ENCODE measurements at regions not wholly inside any gene's neighbourhood (a gene's known extent, or its start where the extent isn't known, plus 50 kb on each side); places are given as distances from the start of the nearest gene placed in this dataset.

GRCh38 chr22:46054091-46055073, 77.4 kb upstream of the WNT7B start:
- DNase-seq: peak; percentile 90

DNA sequence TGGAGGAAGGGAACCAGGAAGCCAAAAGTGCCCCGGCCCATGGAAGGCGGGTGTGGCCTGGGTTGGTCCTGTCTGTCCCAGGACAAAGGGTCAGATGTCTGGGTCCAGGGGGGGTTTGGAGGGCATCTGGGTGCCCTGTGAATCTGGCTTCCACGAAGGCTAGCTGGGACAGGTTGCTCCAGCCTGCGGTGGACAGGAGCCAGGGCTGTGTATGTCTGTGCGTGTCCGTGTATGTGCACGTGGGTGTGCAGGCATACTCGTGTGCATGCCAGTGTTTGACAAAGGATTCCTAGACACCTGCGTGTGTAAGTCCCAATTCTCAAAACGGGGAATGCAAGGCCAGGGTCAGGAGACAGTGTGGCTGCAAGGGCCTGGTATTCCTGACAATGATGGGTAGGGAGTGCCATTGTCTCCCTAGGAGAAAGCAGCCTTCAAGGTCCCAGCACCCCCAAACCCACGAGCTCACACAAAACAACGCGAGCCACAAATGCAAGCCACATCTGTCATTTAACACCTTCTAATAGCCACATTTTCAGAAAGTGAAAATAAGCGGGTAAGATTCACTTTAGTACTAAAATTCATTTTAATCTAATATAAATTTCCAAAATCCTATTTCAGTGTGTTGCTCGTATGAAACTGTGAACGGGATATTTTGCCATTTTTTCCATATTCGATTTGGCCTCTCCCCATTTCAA, 78.4 kb upstream of the WNT7B start:
- no peak for DNase-seq

- peak; percentile 40 for DNase-seq
Measured at GRCh38 chr22:46055911-46056545, 79.1 kb upstream of the WNT7B start.

- peak; percentile 15 for DNase-seq
Measured at GRCh38 chr22:46056546-46057245, 79.7 kb upstream of the WNT7B start.

DNA sequence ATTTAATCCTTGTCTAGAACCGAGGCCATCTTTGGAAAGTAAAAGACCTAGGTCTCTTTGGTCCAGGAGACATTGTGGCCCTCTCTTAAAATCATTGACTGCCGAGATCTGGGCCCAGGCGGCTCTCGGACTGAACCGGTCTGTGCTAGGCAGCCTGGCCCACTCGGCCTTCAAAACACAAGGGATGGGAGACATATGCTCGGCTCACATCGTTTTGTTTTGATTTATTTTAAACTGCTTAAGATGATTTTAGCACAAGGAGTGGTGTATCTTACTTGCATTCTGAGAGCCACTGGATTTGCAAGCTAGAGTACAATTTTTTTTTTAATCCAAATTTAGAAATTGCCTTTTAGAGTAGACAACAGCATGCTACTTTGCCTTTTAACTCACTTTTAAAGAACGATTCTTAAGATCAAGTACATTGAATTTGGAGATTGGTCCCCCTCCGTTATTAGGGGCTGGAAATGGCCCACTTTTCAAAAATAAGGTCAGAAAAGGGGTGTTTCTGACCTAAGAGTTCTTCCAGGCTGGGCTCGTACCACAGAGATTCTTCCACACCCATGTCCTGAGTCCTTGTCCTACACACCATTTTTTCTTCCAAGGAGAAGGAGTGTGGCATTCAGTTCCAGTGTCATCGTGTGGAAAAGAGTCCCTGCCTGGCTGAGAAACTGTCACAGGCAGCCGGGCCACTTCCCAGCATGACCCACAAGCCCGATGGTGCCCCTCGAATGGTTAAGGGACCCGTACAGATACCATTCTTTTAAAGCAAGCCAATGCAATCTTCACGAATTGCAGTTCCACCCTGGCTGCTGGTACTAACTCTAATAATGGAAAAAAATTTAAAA, 80.5 kb upstream of the WNT7B start:
- peak; percentile 39 for DNase-seq

DNA sequence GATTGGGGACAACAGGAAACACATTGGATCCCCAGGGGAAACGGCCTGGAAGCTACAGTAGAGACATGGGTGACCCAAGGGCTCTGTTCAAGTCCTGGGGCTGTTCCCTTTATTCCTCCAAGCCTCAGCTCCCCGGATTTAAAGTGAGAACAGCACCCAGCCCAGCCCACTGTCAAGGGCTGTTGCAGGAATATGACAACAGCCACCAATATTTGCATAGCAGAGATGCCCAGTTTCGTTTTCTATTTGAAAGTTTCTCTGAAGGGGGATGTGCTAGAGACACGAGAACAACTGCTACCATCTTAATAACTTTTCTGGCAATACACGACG, 81.1 kb upstream of the WNT7B start:
- DNase-seq: peak; percentile 12

- peak; percentile 27 for DNase-seq
Measured at GRCh38 chr22:46058591-46059519, 81.9 kb upstream of the WNT7B start.

- peak; percentile 31 for DNase-seq
Measured at GRCh38 chr22:46060292-46061123, 83.5 kb upstream of the WNT7B start.

DNA sequence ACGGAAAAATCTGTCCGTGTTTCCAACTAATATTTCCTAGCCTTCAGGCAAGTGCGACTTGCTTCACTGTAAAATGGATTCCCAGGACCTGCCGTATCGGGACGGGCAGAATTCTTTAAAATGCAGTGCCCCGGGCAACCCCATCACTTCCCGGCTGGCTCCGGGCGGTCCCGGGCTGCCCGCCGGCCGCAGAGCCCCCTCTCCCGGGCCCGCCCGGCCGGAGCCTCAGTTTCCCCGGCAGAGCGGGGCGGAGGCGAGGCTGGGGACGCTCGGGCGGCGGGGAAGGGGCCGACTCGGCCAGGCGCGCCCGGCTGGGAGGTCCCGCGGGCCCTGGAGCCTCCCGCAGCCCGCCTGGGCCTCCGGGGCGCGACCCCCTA, 84.2 kb upstream of the WNT7B start:
- DNase-seq: no peak

DNA sequence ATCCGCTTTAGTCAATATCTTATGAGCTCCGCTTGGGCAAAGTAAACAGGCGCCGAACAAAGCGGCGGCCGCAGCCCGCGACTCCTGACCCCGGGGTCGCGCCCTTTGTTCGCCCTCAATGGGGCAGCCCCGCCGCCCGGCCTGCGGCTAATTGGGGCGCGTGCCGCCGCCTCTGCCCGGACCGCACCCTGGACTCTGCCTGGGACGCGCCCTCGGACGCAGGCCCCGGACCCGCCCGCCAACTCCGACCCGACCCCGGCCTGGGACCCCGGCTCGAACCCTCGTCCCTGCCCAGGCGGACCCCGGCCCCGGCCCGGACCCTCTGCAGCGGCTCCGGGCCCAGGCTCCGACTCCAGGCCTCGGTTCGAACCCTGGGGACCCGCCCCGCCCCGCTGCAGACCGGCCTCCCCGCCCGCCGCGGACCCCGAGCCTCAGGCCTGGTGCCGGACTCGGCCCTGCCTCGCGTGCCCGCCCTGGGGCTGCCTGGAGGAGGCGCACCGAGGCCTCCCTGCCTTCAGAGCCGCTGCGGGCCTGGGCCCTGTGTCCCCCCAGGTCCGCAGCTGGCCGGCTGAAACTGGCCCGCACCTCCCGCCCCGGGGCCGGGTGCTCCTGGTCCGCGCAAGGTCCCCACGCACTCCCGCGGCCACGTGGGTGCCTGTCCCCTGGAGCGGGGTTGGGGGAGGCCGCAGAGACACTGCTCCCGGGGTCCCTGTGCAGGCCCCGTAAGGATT, 84.7 kb upstream of the WNT7B start:
- DNase-seq: peak; percentile 37

DNA sequence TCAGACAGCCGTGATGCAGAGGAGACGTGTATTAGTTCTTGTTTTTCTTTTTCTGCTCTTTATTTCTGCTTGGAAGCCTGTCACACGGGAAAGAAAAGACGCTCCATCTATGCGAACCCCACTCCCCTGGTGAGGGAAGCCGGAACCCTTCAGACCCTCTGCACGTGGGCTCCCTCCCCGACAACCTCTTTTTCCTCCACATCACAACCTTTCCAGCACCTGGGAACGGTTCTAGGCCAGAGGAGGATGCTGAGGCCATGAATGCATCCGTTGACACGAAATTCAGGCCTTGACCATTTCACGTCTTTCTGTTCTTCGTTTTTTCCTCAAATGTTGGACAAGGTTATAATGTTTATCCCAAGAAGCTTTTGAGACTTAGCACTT, 85.3 kb upstream of the WNT7B start:
- DNase-seq: no peak

DNA sequence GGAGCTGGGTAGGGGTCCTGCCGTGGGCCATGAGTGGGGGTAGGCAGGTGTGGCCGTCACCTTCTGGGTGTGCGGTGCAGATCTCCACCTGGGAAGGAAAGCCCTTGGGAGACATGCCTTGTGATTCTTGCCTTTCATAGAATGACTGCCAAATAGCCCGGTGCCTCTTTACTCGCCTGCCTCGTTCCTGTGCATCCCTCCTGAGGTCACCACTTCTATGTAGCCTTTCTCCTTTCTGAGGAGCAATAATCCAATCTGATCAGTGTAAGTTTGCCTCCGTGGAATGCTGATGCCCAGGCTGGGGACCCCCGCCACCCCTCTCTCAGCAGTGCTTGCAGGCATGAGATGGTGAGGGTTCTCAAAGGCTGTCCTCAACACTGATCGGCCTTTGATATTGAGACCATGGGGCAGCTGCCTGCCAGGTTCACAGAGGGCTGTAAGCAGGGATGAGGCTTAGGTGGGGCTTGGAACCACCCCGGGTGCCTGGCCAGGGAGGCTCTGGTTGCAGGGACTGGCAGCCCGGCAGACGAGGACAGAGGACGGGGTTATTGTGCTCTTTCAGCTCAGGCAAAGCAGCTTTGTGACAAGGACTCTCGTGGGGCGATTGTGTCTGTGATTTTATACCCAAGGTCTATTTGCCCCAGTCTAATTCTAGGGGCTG, 86.1 kb upstream of the WNT7B start:
- DNase-seq: no peak

- peak; percentile 30 for DNase-seq
Measured at GRCh38 chr22:46063846-46064227, 86.5 kb upstream of the PPARA start.

- peak; percentile 32 for DNase-seq
Measured at GRCh38 chr22:46064228-46064965, 85.9 kb upstream of the PPARA start.

DNA sequence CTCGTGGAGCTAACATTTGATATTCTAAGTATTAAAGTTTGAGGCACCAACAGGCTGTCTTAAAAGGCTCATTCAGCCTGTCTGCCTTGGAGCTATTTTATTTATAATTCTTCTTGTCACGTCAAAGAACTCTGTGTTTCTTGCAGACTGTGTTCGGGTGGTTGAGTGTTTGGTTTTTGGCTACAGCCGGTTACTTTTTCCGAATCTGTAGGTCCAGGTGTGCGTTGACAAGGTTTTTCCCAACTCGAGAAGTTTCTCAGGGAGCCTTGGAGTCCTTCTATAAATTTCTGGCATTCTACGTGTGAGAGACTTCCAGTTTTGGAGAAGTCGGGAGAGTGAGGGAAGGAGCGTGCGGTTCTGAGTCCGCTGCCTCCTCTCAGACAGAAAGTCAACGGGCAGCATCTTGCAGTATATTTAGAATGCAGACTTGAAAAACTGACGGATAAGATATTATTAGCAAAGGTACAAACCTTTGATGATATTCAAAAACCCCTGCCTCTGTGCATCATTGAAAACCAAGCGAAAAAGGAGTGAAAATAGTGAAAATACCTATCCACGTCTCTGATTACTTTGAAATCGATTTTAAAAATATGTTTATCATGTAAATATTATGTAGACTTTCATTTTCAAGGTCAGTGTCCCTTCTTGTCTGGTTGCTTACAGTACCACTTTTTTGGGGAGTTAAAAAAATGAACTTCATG, 85.2 kb upstream of the PPARA start:
- peak; percentile 43 for DNase-seq

- no peak for DNase-seq
Measured at GRCh38 chr22:46065691-46066454, 84.5 kb upstream of the PPARA start.

DNA sequence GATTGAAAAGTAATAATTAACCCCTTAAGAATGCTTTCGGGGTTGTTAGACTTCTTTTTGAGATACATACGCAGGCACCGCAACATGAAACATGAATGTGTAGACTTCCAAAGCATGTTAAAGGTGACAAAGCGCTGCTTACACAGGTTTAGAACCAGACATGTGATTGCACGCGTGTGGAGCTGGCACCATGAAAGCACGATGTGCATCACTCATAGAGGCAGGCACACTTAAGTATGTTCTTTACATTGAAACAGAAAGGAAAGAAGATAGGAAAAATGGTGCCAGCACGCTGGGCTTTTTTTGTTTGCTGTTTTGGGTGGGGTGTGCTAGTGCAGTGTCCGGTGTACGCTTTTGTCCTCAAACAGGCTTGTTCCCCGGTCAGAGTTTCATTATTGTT, 83.6 kb upstream of the PPARA start:
- no peak for DNase-seq
